Jurkat, Clone E6-1 (cell line): ENCODE measurements at regions not wholly inside any gene's neighbourhood (a gene's known extent, or its start where the extent isn't known, plus 50 kb on each side); places are given as distances from the start of the nearest gene placed in this dataset.
"Not testable (repeated sequence)": the region's sequence is repeated elsewhere in the genome, so short reads cannot be mapped to it uniquely, and the experiment has no call there.

ENCODE experiments used
- DNase-seq: peaks from one replicate; pipeline ENCODE4 v3.0.0-alpha.2; 2011; ENCODE audit warnings: low read depth, low spot score
- H3K4me3 ChIP-seq: 2 replicates; pipeline ENCODE4 v1.5.1; 2011; ENCODE audit warnings: mild to moderate bottlenecking, low read length, control low read depth, moderate library complexity

GRCh38 chr7:130951303-130951975 lies 217.4 kb upstream of the KLF14 start:
- H3K4me3 ChIP-seq: no peak overlapping the region
- DNase-seq: no peak

- no peak for DNase-seq
- H3K4me3 ChIP-seq: no peak overlapping the region
These were observed 218.2 kb upstream of the KLF14 start for GRCh38 chr7:130951976-130952876.

- H3K4me3 ChIP-seq: no peak overlapping the region
These were observed 219.2 kb upstream of the KLF14 start for GRCh38 chr7:130953196-130953595.

GRCh38 chr7:130954918-130955564 lies 221.0 kb upstream of the KLF14 start:
- no peak overlapping the region for H3K4me3 ChIP-seq

More at GRCh38 chr7:130953196-130953595, 219.2 kb upstream of the KLF14 start:
- no peak for DNase-seq

GRCh38 chr7:130955565-130955919 lies 221.5 kb upstream of the KLF14 start:
- DNase-seq: no peak
- H3K4me3 ChIP-seq: no peak overlapping the region

More at GRCh38 chr7:130954918-130955564, 221.0 kb upstream of the KLF14 start:
- DNase-seq: no peak

- no peak overlapping the region for H3K4me3 ChIP-seq
- peak; percentile 8 for DNase-seq
These were observed 222.6 kb upstream of the KLF14 start for GRCh38 chr7:130956417-130957136.

DNA sequence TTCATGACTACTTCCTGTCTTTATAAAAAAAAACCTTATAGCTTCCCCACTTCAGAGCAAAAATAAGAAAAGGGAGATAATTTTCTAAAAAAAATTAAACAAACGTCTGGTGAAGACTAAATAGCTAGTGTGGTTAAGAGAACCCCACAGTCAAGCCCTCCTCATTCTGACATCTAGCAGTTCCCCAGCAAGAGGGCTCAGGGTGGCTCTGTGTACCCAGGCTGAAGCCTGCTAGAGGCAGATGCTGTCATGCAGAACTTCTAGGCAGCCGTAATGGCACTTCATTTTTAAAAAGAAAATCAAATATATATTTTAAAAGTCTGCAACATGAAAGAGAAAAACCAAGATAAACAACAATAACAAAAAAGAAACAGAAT lies 223.1 kb upstream of the KLF14 start:
- H3K4me3 ChIP-seq: no peak overlapping the region
- DNase-seq: peak; percentile 33

- DNase-seq, H3K4me3 ChIP-seq: not testable (repeated sequence)
These were observed 223.9 kb upstream of the KLF14 start for GRCh38 chr7:130957722-130958435.

DNA sequence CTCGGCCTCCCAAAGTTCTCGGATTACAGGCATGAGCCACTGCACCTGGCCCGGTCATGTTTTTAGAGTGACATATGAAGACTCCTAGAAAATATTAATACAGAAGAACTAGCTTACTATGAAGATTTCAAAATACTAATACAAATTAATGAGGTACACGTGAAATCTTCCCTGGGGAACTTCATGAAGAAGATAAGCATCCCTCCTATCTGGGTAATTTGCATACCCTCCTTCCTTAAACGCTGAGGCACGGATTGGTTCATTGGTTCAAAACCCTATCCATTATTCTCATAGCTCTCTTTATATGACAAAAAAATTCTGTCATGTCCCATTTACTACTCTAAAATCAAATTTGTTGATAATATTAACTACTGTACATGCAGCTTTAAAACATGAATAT lies 224.8 kb upstream of the KLF14 start:
- no peak overlapping the region for H3K4me3 ChIP-seq
- no peak for DNase-seq

DNA sequence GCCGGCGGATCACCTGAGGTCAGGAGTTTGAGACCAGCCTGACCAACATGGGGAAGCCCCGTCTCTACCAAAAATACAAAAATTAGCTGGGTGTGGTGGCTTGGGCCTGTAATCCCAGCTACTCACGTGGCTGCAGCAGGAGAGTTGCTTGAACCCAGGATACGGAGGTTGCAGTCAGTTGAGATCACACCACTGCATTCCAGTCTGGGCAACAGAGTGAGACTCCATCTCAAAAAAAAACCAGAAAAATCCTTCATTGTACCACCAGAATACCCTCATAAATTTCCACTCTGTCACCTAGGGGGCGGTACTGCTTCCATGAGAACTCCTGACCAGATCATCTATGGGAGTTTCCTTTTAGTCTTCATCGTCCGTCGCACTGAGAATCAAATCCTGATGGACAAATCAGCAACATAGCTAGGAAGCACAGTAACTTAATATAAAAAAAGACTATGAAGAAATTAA lies 225.8 kb upstream of the KLF14 start:
- peak; percentile 55 for DNase-seq
- peak overlapping the region; percentile 62 for H3K4me3 ChIP-seq

- DNase-seq: peak; percentile 36
- peak overlapping the region; percentile 62 for H3K4me3 ChIP-seq
These were observed 226.4 kb upstream of the KLF14 start for GRCh38 chr7:130960208-130960988.

DNA sequence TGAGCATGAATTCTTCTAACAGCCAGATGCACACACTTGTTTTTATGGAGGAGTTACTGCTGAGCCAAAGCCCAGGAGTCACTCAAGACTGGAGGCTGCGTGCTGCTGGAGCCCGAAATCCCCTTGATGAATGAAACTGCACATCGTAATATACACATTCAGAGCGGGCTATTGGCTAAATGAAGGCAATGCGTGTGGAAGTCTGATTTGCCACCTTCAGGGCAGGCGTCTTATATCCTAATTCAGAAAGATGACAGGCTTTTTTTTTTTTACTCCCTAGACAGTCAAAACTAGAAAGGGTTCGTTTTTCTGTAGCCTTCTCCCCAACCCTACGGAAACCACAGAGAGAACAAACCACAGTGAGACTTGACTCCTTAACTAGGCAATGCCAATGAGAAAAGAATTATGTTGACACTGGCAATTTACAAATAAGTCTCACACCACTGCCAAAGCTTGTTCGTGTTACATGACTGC lies 227.2 kb upstream of the KLF14 start:
- peak overlapping the region; percentile 62 for H3K4me3 ChIP-seq
- DNase-seq: peak; percentile 96

- DNase-seq: no peak
- H3K4me3 ChIP-seq: no peak overlapping the region
These were observed 228.1 kb upstream of the KLF14 start for GRCh38 chr7:130962109-130962508.

- no peak for DNase-seq
- H3K4me3 ChIP-seq: no peak overlapping the region
These were observed 229.3 kb upstream of the KLF14 start for GRCh38 chr7:130963339-130963738.

GRCh38 chr7:130965515-130965914 lies 231.5 kb upstream of the KLF14 start:
- no peak overlapping the region for H3K4me3 ChIP-seq
- DNase-seq: no peak

DNA sequence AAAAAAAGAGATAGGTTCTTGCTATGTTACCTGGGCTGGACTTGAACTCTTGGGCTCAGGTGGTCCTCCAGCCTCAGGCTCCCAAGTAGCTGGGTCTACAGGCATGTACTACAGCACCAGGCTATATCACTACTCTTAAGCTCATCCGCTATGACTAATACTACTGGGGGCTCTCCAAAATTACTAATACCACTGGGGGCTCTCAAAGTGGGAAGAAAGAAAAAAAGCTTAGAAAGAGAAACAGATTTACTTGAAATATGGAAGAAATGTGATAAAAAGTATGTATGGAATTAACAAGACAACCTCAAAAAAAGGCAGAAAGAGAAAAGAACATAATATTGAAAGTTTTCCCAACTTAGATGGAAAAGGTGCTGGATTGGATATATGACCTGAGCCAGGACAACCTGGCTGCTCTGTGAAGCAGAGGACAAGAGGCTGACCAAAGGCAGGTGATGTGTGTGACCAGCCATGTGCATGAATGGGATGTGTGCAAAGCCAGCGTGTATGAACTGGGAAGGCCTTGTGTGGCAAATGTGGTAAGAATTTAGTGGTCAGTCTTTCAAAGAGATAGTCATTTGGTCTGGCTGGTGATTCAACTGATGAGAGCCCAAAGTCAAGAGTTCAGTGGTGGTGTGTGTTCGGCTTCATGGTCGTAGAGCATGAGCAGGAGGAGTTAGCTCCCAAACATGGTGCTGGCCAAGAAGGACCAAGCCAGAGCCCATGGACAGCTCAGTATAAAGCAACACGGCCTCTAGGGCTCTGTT lies 232.4 kb upstream of the KLF14 start:
- no peak overlapping the region for H3K4me3 ChIP-seq
- no peak for DNase-seq

DNA sequence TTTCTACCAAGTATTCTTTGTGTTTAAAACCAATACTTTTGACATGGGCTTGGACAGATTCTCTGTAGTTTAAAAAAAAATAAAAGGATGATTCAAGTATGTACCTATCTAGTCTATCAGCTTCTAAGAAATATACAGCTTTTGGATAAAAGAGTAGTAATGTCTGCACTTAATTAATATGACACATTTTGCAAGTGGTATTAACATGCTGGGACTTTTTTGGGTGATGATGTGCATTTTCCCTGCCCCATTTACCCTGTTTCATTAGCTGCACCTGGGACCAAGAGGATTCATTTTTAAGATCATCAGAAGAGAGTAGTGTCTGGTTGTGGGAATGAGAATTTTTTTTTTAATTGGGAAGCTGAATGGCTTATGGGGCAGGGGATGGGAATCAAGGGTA lies 236.2 kb upstream of the KLF14 start:
- H3K4me3 ChIP-seq: no peak overlapping the region
- no peak for DNase-seq
